RWPE2 (cell line): ENCODE measurements at regions not wholly inside any gene's neighbourhood (a gene's known extent, or its start where the extent isn't known, plus 50 kb on each side); places are given as distances from the start of the nearest gene placed in this dataset.

Experiments used
- ATAC-seq: fragments of 200-7000 bp; cut with Tn5 transposase; 3 replicates; pipeline ENCODE4 v1.9.1; 2021; ENCODE audit warnings: low read depth
- DNase-seq: peaks from one replicate; pipeline ENCODE4 v3.0.0-alpha.2; 2020; ENCODE audit warnings: low spot score
- H3K27ac ChIP-seq: fragments of 450-650 bp; 2 replicates; pipeline ENCODE4 v1.5.1; 2017; ENCODE audit warnings: mild to moderate bottlenecking; ENCODE audit not compliant: poor library complexity, severe bottlenecking
- H3K27me3 ChIP-seq: fragments of 250-450 bp; sonication (Bioruptor Pico); 2 replicates; pipeline ENCODE4 v1.5.1; 2021; ENCODE audit warnings: mild to moderate bottlenecking, moderate library complexity; ENCODE audit not compliant: insufficient read depth, poor library complexity, severe bottlenecking
- H3K36me3 ChIP-seq: fragments of 250-450 bp; sonication (Bioruptor Pico); 2 replicates; pipeline ENCODE4 v1.5.1; 2020; ENCODE audit warnings: low read depth, mild to moderate bottlenecking, moderate library complexity
- H3K4me1 ChIP-seq: fragments of 250-450 bp; sonication (Bioruptor Pico); 2 replicates; pipeline ENCODE4 v1.5.1; 2021; ENCODE audit warnings: mild to moderate bottlenecking, moderate library complexity; ENCODE audit not compliant: insufficient read depth, poor library complexity, severe bottlenecking
- H3K4me3 ChIP-seq: fragments of 250-450 bp; sonication (Bioruptor Pico); 2 replicates; pipeline ENCODE4 v1.5.1; 2021; ENCODE audit warnings: mild to moderate bottlenecking, moderate library complexity; ENCODE audit not compliant: severe bottlenecking
- H3K9me3 ChIP-seq: fragments of 250-450 bp; sonication (Bioruptor Pico); 2 replicates; pipeline ENCODE4 v1.5.1; 2021; ENCODE audit warnings: mild to moderate bottlenecking, moderate library complexity; ENCODE audit not compliant: severe bottlenecking
- CTCF ChIP-seq: fragments of 450-650 bp; IDR thresholded peaks from one replicate; pipeline ENCODE4 v1.5.1; 2017; ENCODE audit warnings: mild to moderate bottlenecking, moderate library complexity; ENCODE audit not compliant: poor library complexity, severe bottlenecking

- no peak for TF ChIP-seq CTCF
- no peaks in the 10 kb centered on the region for H3K36me3 ChIP-seq
- DNase-seq (no peak), ATAC-seq (no peak)
- no peak overlapping the region for H3K4me3 ChIP-seq
- H3K4me1 ChIP-seq = no peaks in the 10 kb centered on the region
- no peaks in the 10 kb centered on the region for H3K9me3 ChIP-seq
- H3K27ac ChIP-seq = no peak overlapping the region
- no peaks in the 10 kb centered on the region for H3K27me3 ChIP-seq
These were observed 337.5 kb upstream of the LRRC7 start for GRCh38 chr1:69230208-69230607.

GRCh38 chr1:69233463-69233862 is 334.3 kb upstream of the LRRC7 start:
- DNase-seq (no peak), ATAC-seq (no peak)
- Histone ChIP-seq H3K27me3 (no peaks in the 10 kb centered on the region), H3K27ac (no peak overlapping the region), H3K4me1 (no peaks in the 10 kb centered on the region), H3K4me3 (no peak overlapping the region), H3K9me3 (no peaks in the 10 kb centered on the region), H3K36me3 (no peaks in the 10 kb centered on the region)
- TF ChIP-seq CTCF = no peak

- DNase-seq (no peak), ATAC-seq (no peak)
- no peaks in the 10 kb centered on the region for H3K27me3 ChIP-seq
- H3K36me3 ChIP-seq = no peaks in the 10 kb centered on the region
- H3K9me3 ChIP-seq = no peaks in the 10 kb centered on the region
- TF ChIP-seq CTCF = no peak
- H3K27ac ChIP-seq = no peak overlapping the region
- no peak overlapping the region for H3K4me3 ChIP-seq
- H3K4me1 ChIP-seq = no peaks in the 10 kb centered on the region
These were observed 323.5 kb upstream of the LRRC7 start for GRCh38 chr1:69244211-69244610.

GRCh38 chr1:69246109-69246508 is 321.6 kb upstream of the LRRC7 start:
- no peaks in the 10 kb centered on the region for H3K36me3 ChIP-seq
- TF ChIP-seq CTCF = no peak
- DNase-seq = no peak
- H3K9me3 ChIP-seq = no peaks in the 10 kb centered on the region
- H3K4me1 ChIP-seq = no peaks in the 10 kb centered on the region
- no peak overlapping the region for H3K27ac ChIP-seq
- no peak overlapping the region for H3K4me3 ChIP-seq
- no peak for ATAC-seq
- H3K27me3 ChIP-seq = no peaks in the 10 kb centered on the region

GRCh38 chr1:69246710-69247109 is 321.0 kb upstream of the LRRC7 start:
- Histone ChIP-seq H3K9me3 (no peaks in the 10 kb centered on the region), H3K36me3 (no peaks in the 10 kb centered on the region), H3K27ac (no peak overlapping the region), H3K27me3 (no peaks in the 10 kb centered on the region), H3K4me3 (no peak overlapping the region), H3K4me1 (no peaks in the 10 kb centered on the region)
- TF ChIP-seq CTCF = no peak
- DNase-seq = no peak
- ATAC-seq = no peak
